NOMO-1 treated with DMSO at 0.1 percent for 48 hours (cell line): ENCODE measurements at regions not wholly inside any gene's neighbourhood (a gene's known extent, or its start where the extent isn't known, plus 50 kb on each side); places are given as distances from the start of the nearest gene placed in this dataset.

ENCODE experiments used
- DNase-seq: peaks from one replicate; lab custom pipeline; 2025; ENCODE audit not compliant: unreplicated experiment; lab: John Stamatoyannopoulos, UW

DNA sequence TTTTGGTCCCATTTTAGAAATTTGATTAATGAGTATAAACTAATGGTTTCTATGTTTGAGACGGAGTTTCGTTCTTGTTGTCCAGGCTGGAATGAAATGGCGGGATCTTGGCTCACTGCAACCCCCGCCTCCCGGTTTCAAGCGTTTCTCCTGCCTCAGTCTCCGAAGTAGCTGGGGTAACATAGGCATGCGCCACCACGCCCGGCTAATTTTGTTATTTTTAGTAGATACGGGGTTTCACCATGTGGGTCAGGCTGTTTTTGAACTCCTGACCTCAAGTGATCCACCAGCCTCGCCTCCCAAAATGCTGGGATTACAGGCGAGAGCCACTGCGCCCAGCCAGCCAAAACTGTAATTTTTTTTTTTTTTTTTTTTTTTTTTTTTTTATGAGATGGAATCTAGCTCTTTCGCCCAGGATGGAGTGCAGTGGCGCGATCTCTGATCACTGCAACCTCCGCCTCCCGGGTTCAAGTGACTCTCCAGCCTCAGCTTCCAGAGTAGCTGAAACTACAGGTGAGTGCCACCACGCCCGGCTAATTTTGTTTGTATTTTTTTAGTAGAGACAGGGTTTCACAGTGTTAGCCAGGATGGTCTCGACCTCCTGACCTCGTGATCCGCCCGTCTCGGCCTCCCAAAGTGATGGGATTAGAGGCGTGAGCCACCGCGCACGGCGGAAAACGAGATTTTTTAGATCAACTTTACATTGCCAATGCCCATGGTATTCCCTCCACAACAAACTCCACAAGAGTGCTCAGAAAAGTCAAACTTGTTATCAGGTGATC, 127.8 kb downstream of the HFE start:
- DNase-seq: no peak

GRCh38 chr6:26215585-26216358, 128.5 kb downstream of the HFE start:
- peak; percentile 50 for DNase-seq

- peak; percentile 97 for DNase-seq
Measured at GRCh38 chr6:26216359-26216885, 129.2 kb downstream of the HFE start.

- DNase-seq: peak; percentile 91
Measured at GRCh38 chr6:26216886-26217713, 129.9 kb downstream of the HFE start.

DNA sequence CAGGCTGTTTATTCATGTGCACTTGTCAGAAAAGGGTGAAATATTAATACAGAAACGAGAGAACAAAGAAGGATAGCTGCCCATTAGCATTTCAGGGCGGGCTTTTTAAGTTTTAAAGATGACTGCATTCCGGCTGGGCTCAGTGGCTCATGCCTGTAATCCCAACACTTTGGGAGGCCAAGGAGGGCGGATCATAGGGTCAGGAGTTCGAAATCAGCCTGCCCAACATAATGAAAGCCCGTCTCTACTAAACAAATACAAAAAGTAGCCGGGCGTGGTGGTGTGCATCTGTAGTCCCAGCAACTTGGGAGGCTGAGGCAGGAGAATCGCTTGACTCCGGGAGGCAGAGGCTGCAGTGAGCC, 130.5 kb downstream of the HFE start:
- no peak for DNase-seq

DNA sequence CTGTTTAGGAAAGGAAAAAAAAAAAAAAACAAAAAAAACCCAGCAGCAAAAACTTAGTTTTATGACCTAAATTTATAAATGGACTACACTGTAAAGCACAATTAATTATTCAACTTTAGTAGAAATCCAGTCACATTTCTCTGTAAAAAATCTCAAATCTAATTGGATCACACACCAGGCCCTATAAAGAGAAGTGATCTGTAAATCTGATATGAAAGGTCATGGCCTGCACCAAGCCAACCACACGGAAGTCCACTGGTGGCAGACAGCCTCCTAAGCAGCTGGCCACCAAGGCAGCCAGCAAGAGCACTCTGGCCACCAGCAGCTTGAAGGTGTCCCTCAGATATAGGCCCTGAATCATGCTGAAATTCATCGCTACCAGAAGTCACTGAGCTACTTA, 131.6 kb downstream of the HFE start:
- DNase-seq: no peak

GRCh38 chr6:26220145-26220970, 133.1 kb downstream of the HFE start:
- DNase-seq: no peak

GRCh38 chr6:26221186-26221585, 134.0 kb downstream of the HFE start:
- no peak for DNase-seq

DNA sequence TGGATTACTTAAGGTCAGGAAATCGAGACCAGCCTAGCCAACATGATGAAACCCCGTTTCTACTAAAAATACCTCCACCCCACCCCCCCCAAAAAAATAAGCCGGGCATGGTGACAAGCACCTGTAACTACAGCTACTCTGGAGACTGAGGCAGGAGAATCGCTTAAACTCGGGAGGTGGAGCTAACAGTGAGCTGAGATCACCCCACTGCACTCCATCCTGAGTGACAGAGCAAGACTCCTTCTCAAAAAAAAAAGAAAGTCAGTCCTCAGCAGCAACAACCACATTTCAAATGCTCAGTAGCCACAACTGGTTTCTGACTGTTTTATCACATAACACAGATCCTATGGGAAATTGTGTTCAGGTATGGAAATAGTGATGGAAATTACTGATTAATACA, 135.3 kb downstream of the HFE start:
- DNase-seq: no peak

GRCh38 chr6:26223228-26223627, 136.0 kb downstream of the HFE start:
- DNase-seq: no peak

- DNase-seq: peak; percentile 95
Measured at GRCh38 chr6:26223650-26224546, 136.7 kb downstream of the HFE start.

DNA sequence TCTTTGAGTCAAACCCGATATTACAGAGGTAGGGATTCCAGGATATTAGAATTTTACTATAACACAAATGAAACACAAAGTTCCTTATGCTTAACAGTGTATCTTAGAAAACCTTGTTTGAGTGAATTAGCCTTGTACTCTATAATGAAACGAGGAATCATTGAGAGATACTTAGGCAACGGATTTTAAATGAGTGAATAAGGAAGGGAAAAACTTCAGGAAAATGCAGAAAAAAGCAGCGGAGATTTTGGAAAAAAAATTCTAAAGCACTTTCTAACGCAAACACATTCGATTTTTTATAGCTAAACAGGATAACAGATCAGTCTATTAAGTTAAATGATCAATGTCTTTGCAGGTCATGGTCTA, 137.3 kb downstream of the HFE start:
- no peak for DNase-seq

DNA sequence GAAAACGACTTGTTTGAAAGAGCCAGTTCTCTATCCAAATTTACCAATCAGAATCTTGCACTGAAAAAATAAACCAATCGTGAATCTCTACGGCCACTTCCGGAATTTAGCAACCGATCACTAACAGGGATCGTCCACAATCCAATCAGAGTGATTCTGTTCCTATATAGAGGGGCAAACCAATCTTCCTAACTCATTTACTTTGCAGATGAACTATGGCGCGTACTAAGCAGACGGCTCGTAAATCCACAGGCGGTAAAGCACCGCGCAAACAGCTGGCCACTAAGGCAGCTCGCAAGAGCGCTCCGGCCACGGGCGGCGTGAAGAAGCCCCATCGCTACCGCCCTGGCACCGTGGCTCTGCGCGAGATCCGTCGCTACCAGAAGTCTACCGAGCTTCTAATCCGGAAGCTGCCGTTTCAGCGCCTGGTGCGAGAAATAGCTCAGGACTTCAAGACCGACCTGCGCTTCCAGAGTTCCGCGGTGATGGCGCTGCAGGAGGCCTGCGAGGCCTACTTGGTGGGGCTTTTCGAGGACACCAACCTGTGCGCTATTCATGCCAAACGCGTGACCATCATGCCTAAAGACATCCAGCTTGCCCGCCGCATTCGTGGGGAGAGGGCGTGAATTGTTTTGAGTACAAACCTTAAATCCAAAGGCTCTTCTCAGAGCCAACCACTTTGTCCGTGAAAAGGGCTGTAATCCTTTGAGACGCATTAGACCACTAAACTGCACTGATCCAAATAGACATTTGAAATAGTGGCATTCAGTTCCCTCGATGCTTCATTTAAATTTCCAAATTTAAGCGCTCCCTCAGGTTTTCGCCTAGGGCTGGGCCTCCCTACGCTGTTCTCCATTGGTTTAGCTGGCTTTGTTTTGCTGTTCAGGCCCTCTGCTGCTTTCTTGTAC, 138.0 kb downstream of the HFE start:
- DNase-seq: no peak

- DNase-seq: no peak
Measured at GRCh38 chr6:26225848-26226578, 138.8 kb downstream of the HFE start.

- no peak for DNase-seq
Measured at GRCh38 chr6:26226579-26226967, 138.4 kb upstream of the BTN3A2 start.

DNA sequence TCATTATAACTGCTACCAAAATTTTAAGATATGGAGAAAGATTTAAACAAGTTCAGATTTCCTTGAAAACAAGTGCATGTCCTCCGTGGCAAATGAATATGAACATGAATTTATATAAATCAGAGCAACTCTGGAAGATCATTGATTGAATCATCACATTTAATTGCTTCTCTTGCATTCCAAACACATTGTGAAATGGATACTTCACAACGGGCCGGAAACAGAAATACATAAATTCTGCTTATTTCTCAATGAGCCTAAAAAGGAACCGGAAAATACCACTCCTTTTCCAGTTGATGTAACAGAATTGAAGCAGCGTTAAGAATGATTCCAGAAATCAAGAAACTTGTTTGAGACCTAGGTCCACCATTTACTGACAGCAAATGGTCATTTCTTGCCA, 134.6 kb upstream of the BTN3A2 start:
- peak; percentile 89 for DNase-seq

DNA sequence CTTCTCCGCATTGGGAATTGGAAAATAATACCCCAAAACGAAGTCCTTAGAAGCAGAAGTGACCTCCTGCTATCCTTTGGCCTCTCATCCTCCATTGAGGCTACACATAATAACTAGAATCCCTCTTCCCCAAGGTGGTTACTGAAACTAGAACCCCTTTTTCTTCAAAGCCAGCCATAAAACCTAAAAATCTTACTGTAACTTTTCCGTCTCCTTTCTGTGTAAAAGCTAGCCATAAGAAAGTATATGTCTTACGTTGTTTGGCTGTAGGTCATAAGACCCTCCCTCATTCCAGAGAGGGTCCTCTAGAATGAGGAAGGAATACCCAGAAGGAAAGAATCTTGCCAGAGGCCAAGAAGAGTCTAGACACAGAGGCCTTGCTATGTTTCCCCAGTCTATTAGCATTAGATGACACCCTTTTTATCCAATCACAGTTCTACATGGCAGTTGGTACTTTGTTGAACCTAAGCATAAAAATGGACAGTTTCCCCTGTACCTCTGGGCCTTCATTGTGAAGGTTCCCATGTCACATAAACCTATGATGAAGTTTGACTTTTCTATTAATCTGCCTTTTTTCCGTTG, 133.9 kb upstream of the BTN3A2 start:
- no peak for DNase-seq
